Erythroblast (primary cell): ENCODE measurements at regions not wholly inside any gene's neighbourhood (a gene's known extent, or its start where the extent isn't known, plus 50 kb on each side); places are given as distances from the start of the nearest gene placed in this dataset.

Experiments used
- DNase-seq, 2 experiments: peaks; one replicate each; lab custom pipeline; 2025; lab: John Stamatoyannopoulos, UW
- GATA1 ChIP-seq: IDR thresholded peaks from 2 replicates; pipeline ENCODE4 v1.6.1; 2011; ENCODE audit warnings: low read depth, mild to moderate bottlenecking, control low read depth, low read length, moderate library complexity
- POLR2A ChIP-seq: IDR thresholded peaks from 2 replicates; pipeline ENCODE4 v1.6.1; 2011; ENCODE audit warnings: mild to moderate bottlenecking, low read length

GRCh38 chr6:29777310-29777709, 50.3 kb upstream of the HLA-G start:
- no peak for TF ChIP-seq GATA1
- TF ChIP-seq POLR2A, result no peak
- DNase-seq, result peak in 1 of 2 experiments; percentile 9
